Epithelial cell of proximal tubule (primary cell): ENCODE measurements at regions not wholly inside any gene's neighbourhood (a gene's known extent, or its start where the extent isn't known, plus 50 kb on each side); places are given as distances from the start of the nearest gene placed in this dataset.

ENCODE experiments used
- DNase-seq: peaks from one replicate; pipeline ENCODE4 v3.0.0-alpha.2; 2011; ENCODE audit warnings: low read depth
- H3K4me3 ChIP-seq: 2 replicates; pipeline ENCODE4 v1.5.1; 2011; ENCODE audit warnings: low read depth, mild to moderate bottlenecking, low read length
- CTCF ChIP-seq: conservative IDR thresholded peaks from 2 replicates; pipeline ENCODE4 v1.5.1; 2012; ENCODE audit warnings: low read depth, mild to moderate bottlenecking, low read length

GRCh38 chr5:39843767-39844166 is 419.0 kb upstream of the DAB2 start:
- H3K4me3 ChIP-seq, result no peak overlapping the region
- DNase-seq, result no peak
- no peak for TF ChIP-seq CTCF

DNA sequence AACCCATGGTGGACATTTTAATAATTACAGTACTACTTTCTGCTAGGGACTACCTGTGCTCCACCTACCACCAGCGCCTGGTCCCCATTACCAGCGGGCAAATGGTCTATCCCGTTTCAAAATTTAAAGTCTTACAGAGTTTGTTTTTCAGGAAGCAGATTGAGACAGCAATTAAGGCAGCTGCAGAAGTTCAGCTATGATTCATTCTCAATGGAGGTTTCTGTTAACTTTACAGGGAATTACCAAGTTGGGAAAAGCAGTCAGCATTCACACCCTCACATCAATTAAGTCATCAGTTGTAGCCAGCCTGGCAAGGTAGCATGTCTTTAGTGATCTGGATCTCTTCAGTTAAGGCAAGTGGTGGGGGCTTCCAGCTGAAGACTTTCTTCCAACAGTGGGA is 410.6 kb upstream of the DAB2 start:
- DNase-seq, result no peak
- TF ChIP-seq CTCF, result no peak

GRCh38 chr5:39829441-39829840 is 404.7 kb upstream of the DAB2 start:
- no peak overlapping the region for H3K4me3 ChIP-seq
- no peak for TF ChIP-seq CTCF
- no peak for DNase-seq

More for the DNA sequence above, 410.6 kb upstream of the DAB2 start:
- no peak overlapping the region for H3K4me3 ChIP-seq

DNA sequence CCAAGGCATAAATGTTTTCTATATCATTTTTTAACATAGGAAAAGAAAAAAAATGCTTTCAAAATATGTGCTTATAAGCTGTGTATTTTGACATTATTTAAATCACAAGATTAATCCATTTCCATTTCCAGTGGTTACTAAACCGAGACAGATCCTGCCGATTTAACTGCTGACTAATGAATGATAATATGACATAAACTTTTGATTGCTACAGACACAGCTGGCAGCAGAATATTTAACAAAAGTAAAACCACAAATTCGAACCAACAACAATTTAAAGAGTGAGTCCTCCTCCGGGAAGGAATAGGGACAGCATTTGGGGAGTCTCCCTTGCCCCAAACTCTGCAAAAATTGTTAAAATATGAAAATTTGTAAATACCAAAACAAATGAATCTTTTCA is 401.3 kb upstream of the DAB2 start:
- DNase-seq, result no peak
- no peak overlapping the region for H3K4me3 ChIP-seq
- no peak for TF ChIP-seq CTCF

- no peak for DNase-seq
- no peak overlapping the region for H3K4me3 ChIP-seq
- TF ChIP-seq CTCF, result no peak
These were observed 400.5 kb upstream of the DAB2 start for GRCh38 chr5:39825301-39825700.

GRCh38 chr5:39822020-39822419 is 397.2 kb upstream of the DAB2 start:
- TF ChIP-seq CTCF, result no peak
- DNase-seq, result no peak
- no peak overlapping the region for H3K4me3 ChIP-seq

DNA sequence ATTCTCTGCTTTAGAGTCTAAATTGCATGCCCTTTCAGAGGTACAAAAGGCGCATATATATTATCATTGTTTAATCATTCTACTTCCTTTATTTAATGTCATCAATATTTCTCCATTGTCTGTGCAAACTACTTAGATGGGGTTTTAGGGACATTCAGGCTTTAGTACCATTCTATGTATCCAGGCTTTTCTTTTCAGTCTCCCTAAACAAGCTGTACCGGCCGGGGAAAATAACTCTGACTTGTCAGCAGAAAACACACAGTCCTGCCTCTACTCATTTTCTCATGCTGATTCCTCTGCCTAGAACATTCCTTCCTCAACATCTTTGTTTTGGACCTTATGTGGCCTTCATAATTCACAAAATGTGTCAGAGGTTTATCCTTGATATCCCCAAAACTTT is 392.1 kb upstream of the DAB2 start:
- no peak for DNase-seq
- TF ChIP-seq CTCF, result no peak
- H3K4me3 ChIP-seq, result no peak overlapping the region
